Liver (tissue), 3 donors: ENCODE measurements at regions not wholly inside any gene's neighbourhood (a gene's known extent, or its start where the extent isn't known, plus 50 kb on each side); places are given as distances from the start of the nearest gene placed in this dataset.

ENCODE experiments used
- CTCF ChIP-seq: fragments of 150-350 bp; IDR thresholded peaks from 2 replicates; pipeline ENCODE4 v1.5.1; 2017; ENCODE audit warnings: improper control_type of control experiment, low read depth, low read length; ENCODE audit not compliant: missing input control
- GABPA ChIP-seq, 2 donors: IDR thresholded peaks in 1 of 2; conservative IDR thresholded peaks in 1 of 2; 2 replicates each; pipeline ENCODE4 v1.6.1; 2016; ENCODE audit warnings: antibody characterized with exemption in 2 of 2, mild to moderate bottlenecking in 1 of 2, moderate library complexity in 1 of 2
- HNF4G ChIP-seq: IDR thresholded peaks from 2 replicates; pipeline ENCODE4 v1.6.1; 2016; ENCODE audit warnings: antibody characterized with exemption
- YY1 ChIP-seq: IDR thresholded peaks from 2 replicates; pipeline ENCODE4 v1.6.1; 2016; ENCODE audit warnings: antibody characterized with exemption, mild to moderate bottlenecking
- ZBTB33 ChIP-seq: IDR thresholded peaks from 2 replicates; pipeline ENCODE4 v1.6.1; 2016; ENCODE audit warnings: antibody characterized with exemption
- TF ChIP-seq, protein P1 (sequence below): IDR thresholded peaks from 2 replicates; pipeline ENCODE4 v1.6.1; 2016; ENCODE audit warnings: antibody characterized with exemption
- donor health status: healthy.
- donor health status: healthy.

- TF ChIP-seq GABPA (IDR thresholded peaks at IDR 0.05 in 1 of 2, conservative IDR thresholded peaks at IDR 0.05 in 1 of 2), result no peak
- TF ChIP-seq CTCF, result no peak
- TF ChIP-seq, protein P1, sequence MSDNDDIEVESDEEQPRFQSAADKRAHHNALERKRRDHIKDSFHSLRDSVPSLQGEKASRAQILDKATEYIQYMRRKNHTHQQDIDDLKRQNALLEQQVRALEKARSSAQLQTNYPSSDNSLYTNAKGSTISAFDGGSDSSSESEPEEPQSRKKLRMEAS, result no peak
- no peak for TF ChIP-seq YY1
- no peak for TF ChIP-seq ZBTB33
- TF ChIP-seq HNF4G, result no peak
These were observed 190.4 kb downstream of the ATXN7L3B start for GRCh38 chr12:74728006-74728405.
